ENCODE measurements at regions not wholly inside any gene's neighbourhood (a gene's known extent, or its start where the extent isn't known, plus 50 kb on each side); places are given as distances from the start of the nearest gene placed in this dataset.

GRCh38 chr11:103805688-103806009 lies 230.8 kb upstream of the DDI1 start:
- TF ChIP-seq STAT1 (conservative IDR thresholded peaks at IDR 0.05) (no peak), POLR2AphosphoS5 (IDR thresholded peaks at IDR 0.05; ENCODE audit: low read length) (no peak)
- Histone ChIP-seq H3K36me3 (ENCODE audit: control insufficient read depth in 2 of 2, insufficient read depth in 2 of 2, low read length in 1 of 2) (no peaks in the 10 kb centered on the region), H3K9ac (ENCODE audit: control insufficient read depth, insufficient read depth, low read length) (no peak overlapping the region), H3K9me3 (replicated peaks; ENCODE audit: control insufficient read depth, insufficient read depth, low read length) (no peaks in the 10 kb centered on the region), H3K79me2 (ENCODE audit: control insufficient read depth, insufficient read depth, low read length) (no peaks in the 10 kb centered on the region), H3K27me3 (replicated peaks in 1 of 2; ENCODE audit: control insufficient read depth in 2 of 2, insufficient read depth in 2 of 2, low read length in 1 of 2) (no peaks in the 10 kb centered on the region), H3K4me1 (ENCODE audit: control insufficient read depth, insufficient read depth, low read length) (no peaks in the 10 kb centered on the region), H3K27ac (ENCODE audit: control insufficient read depth, insufficient read depth) (no peak overlapping the region), H2AFZ (ENCODE audit: control insufficient read depth, low read depth, low read length) (no peak overlapping the region), H3K4me3 (no peak overlapping the region), H3K4me2 (ENCODE audit: control insufficient read depth, insufficient read depth) (no peak overlapping the region), H4K20me1 (ENCODE audit: control insufficient read depth, insufficient read depth) (no peaks in the 10 kb centered on the region)
- POLR2A ChIA-PET = no interaction called here
- in situ Hi-C loops (cut with MboI) (no loop called here), intact Hi-C loops (cut with micrococcal nuclease; ENCODE audit: unreplicated experiment) (no loop called here)
- RAD21 ChIA-PET (ENCODE audit: unreplicated experiment) = no interaction called here
- FAIRE-seq (no peak), ATAC-seq (no peak), DNase-seq (ENCODE audit: low read depth, low spot score) (no peak)
- CTCF ChIA-PET = no interaction called here
- SMC1A ChIA-PET (ENCODE audit: uncharacterized antibody, unreplicated experiment) = no interaction called here
- BruUV-seq (replicated peaks) = no TSS peak

- Histone ChIP-seq H3K79me2 (ENCODE audit: control insufficient read depth, insufficient read depth, low read length) (no peaks in the 10 kb centered on the region), H3K9ac (ENCODE audit: control insufficient read depth, insufficient read depth, low read length) (no peak overlapping the region), H3K4me1 (ENCODE audit: control insufficient read depth, insufficient read depth, low read length) (no peaks in the 10 kb centered on the region), H3K27ac (ENCODE audit: control insufficient read depth, insufficient read depth) (no peak overlapping the region), H3K27me3 (replicated peaks in 1 of 2; ENCODE audit: control insufficient read depth in 2 of 2, insufficient read depth in 2 of 2, low read length in 1 of 2) (no peaks in the 10 kb centered on the region; a peak in 1 of 4 replicates), H3K36me3 (ENCODE audit: control insufficient read depth in 2 of 2, insufficient read depth in 2 of 2, low read length in 1 of 2) (no peaks in the 10 kb centered on the region), H3K4me3 (no peak overlapping the region), H3K4me2 (ENCODE audit: control insufficient read depth, insufficient read depth) (no peak overlapping the region), H2AFZ (ENCODE audit: control insufficient read depth, low read depth, low read length) (no peak overlapping the region), H4K20me1 (ENCODE audit: control insufficient read depth, insufficient read depth) (no peaks in the 10 kb centered on the region), H3K9me3 (replicated peaks; ENCODE audit: control insufficient read depth, insufficient read depth, low read length) (no peaks in the 10 kb centered on the region)
- BruUV-seq (replicated peaks) = no TSS peak
- SMC1A ChIA-PET (ENCODE audit: uncharacterized antibody, unreplicated experiment) = no interaction called here
- in situ Hi-C loops (cut with MboI) = no loop called here
- ATAC-seq = no peak
- WGBS (ENCODE audit: insufficient coverage, insufficient replicate concordance, low lambda C conversion rate, missing lambda C conversion rate) = 10% methylated on average over 5 of the region's 5 CpGs
- no peak for FAIRE-seq
- intact Hi-C loops (cut with micrococcal nuclease; ENCODE audit: unreplicated experiment) = no loop called here
- POLR2A ChIA-PET = no interaction called here
- CTCF ChIA-PET = no interaction called here
- RAD21 ChIA-PET (ENCODE audit: unreplicated experiment) = no interaction called here
- DNase-seq (ENCODE audit: low read depth, low spot score) = no peak
- TF ChIP-seq NKRF (conservative IDR thresholded peaks at IDR 0.05) = no peak
- TF ChIP-seq ATF3 (IDR thresholded peaks at IDR 0.05; ENCODE audit: borderline replicate concordance, extremely low read depth, low read depth, low read length) = no peak
- no peak for TF ChIP-seq RBBP5 (conservative IDR thresholded peaks at IDR 0.05)
- no peak for TF ChIP-seq ZBTB11 (CRISPR knock-in tag; IDR thresholded peaks at IDR 0.05)
- TF ChIP-seq CBX5 (IDR thresholded peaks at IDR 0.05; ENCODE audit: low read depth) = no peak
- no peak for TF ChIP-seq CEBPB (IDR thresholded peaks at IDR 0.05; ENCODE audit: borderline replicate concordance in 1 of 2, low read depth in 2 of 2, low read length in 2 of 2)
- no peak for TF ChIP-seq SKIL (IDR thresholded peaks at IDR 0.05; ENCODE audit: low read depth, poor library complexity, severe bottlenecking)
Measured at GRCh38 chr11:103806130-103806895, 230.1 kb upstream of the DDI1 start.

All from GM12878 (cell line).